Vagina (tissue), 2 donors: ENCODE measurements at regions not wholly inside any gene's neighbourhood (a gene's known extent, or its start where the extent isn't known, plus 50 kb on each side); places are given as distances from the start of the nearest gene placed in this dataset.

ENCODE experiments used
- POLR2A ChIP-seq, 2 donors: fragments of 450-650 bp; IDR thresholded peaks; one replicate each; pipeline ENCODE4 v1.6.1; 2017; ENCODE audit warnings: antibody characterized with exemption in 2 of 2, mild to moderate bottlenecking in 2 of 2, moderate library complexity in 2 of 2
- TF ChIP-seq, protein P1 (sequence below), 3 experiments: fragments of 450-650 bp in 2 of 3; fragments of 200-600 bp in 1 of 3; sonication (generic) in 1 of 3; IDR thresholded peaks; one replicate each; pipeline ENCODE4 v1.5.1; 2017 to 2019; ENCODE audit warnings: antibody characterized with exemption in 3 of 3, mild to moderate bottlenecking in 2 of 3, moderate library complexity in 2 of 3

DNA sequence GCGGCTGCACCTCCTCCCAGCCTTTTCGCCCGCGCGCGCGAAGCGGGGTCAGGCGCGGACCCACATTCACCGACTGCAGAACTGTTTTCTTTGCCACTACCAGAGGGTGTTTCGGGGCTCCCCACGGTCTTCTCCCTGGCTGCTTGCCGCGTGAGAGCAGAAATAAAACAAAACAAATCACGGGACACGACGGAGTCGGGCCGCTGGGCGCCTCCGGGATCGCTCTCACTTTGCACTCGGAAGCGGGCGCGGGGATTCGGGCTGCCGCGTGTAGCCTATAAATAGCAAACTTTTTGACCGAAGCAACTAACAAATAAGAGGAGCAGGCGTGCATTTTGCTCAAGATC lies 412.3 kb upstream of the ESRRG start:
- TF ChIP-seq, protein P1, sequence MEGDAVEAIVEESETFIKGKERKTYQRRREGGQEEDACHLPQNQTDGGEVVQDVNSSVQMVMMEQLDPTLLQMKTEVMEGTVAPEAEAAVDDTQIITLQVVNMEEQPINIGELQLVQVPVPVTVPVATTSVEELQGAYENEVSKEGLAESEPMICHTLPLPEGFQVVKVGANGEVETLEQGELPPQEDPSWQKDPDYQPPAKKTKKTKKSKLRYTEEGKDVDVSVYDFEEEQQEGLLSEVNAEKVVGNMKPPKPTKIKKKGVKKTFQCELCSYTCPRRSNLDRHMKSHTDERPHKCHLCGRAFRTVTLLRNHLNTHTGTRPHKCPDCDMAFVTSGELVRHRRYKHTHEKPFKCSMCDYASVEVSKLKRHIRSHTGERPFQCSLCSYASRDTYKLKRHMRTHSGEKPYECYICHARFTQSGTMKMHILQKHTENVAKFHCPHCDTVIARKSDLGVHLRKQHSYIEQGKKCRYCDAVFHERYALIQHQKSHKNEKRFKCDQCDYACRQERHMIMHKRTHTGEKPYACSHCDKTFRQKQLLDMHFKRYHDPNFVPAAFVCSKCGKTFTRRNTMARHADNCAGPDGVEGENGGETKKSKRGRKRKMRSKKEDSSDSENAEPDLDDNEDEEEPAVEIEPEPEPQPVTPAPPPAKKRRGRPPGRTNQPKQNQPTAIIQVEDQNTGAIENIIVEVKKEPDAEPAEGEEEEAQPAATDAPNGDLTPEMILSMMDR (IDR thresholded peaks at IDR 0.05) = no peak
- TF ChIP-seq POLR2A (IDR thresholded peaks at IDR 0.05) = no peak
